GM21423 (cell line): ENCODE measurements at regions not wholly inside any gene's neighbourhood (a gene's known extent, or its start where the extent isn't known, plus 50 kb on each side); places are given as distances from the start of the nearest gene placed in this dataset.
"Not testable (repeated sequence)": the region's sequence is repeated elsewhere in the genome, so short reads cannot be mapped to it uniquely, and the experiment has no call there.

Experiments used
- ATAC-seq: cut with Tn5 transposase; IDR thresholded peaks from one replicate; pipeline ENCODE4 v1.9.1; 2021; ENCODE audit warnings: mild to moderate bottlenecking, moderate library complexity; ENCODE audit not compliant: unreplicated experiment

- ATAC-seq = no peak
Measured at GRCh38 chr1:59185163-59185860, 111.6 kb upstream of the FGGY start.

GRCh38 chr1:59186656-59187055 lies 110.2 kb upstream of the FGGY start:
- no peak for ATAC-seq

GRCh38 chr1:59188413-59189213 lies 108.3 kb upstream of the FGGY start:
- ATAC-seq = no peak

- no peak for ATAC-seq
Measured at GRCh38 chr1:59193443-59194093, 103.3 kb upstream of the FGGY start.

- ATAC-seq = no peak
Measured at GRCh38 chr1:59194621-59195020, 102.3 kb upstream of the FGGY start.

GRCh38 chr1:59195151-59195550 lies 101.7 kb upstream of the FGGY start:
- ATAC-seq = no peak

- no peak for ATAC-seq
Measured at GRCh38 chr1:59198564-59198963, 98.3 kb upstream of the FGGY start.

- ATAC-seq = no peak
Measured at GRCh38 chr1:59199147-59199546, 97.7 kb upstream of the FGGY start.

GRCh38 chr1:59199719-59200376 lies 97.0 kb upstream of the FGGY start:
- ATAC-seq = no peak

GRCh38 chr1:59201341-59201740 lies 95.6 kb upstream of the FGGY start:
- no peak for ATAC-seq

GRCh38 chr1:59202455-59202854 lies 94.4 kb upstream of the FGGY start:
- no peak for ATAC-seq

GRCh38 chr1:59204001-59204400 lies 92.9 kb upstream of the FGGY start:
- no peak for ATAC-seq

- not testable (repeated sequence) for ATAC-seq
Measured at GRCh38 chr1:59206616-59207015, 90.3 kb upstream of the FGGY start.

- not testable (repeated sequence) for ATAC-seq
Measured at GRCh38 chr1:59210430-59210829, 86.5 kb upstream of the FGGY start.

GRCh38 chr1:59212706-59213105 lies 84.2 kb upstream of the FGGY start:
- ATAC-seq = no peak

- no peak for ATAC-seq
Measured at GRCh38 chr1:59214248-59215208, 82.4 kb upstream of the FGGY start.

- ATAC-seq = no peak
Measured at GRCh38 chr1:59215766-59216291, 81.1 kb upstream of the FGGY start.

- ATAC-seq = not testable (repeated sequence)
Measured at GRCh38 chr1:59217439-59217838, 79.5 kb upstream of the FGGY start.

- ATAC-seq = no peak
Measured at GRCh38 chr1:59218521-59219236, 78.2 kb upstream of the FGGY start.
